Right lobe of liver (tissue), 6 donors: ENCODE measurements at regions not wholly inside any gene's neighbourhood (a gene's known extent, or its start where the extent isn't known, plus 50 kb on each side); places are given as distances from the start of the nearest gene placed in this dataset.

Source experiments
- ATAC-seq, 4 donors: fragments of 200-7000 bp; cut with Tn5 transposase; one replicate each; pipeline ENCODE4 v1.9.1; 2020; ENCODE audit warnings: mild to moderate bottlenecking in 4 of 4, moderate library complexity in 4 of 4
- DNase-seq, 3 donors: peaks; one replicate each; pipeline ENCODE4 v3.0.0-alpha.2; 2020
- H3K27ac ChIP-seq, 3 donors: fragments of 200-600 bp; one replicate each; pipeline ENCODE4 v1.8.0; 2022
- H3K27me3 ChIP-seq, 2 donors: fragments of 200-600 bp; one replicate each; pipeline ENCODE4 v1.8.0; 2022
- H3K36me3 ChIP-seq, 4 donors: fragments of 200-600 bp; sonication (generic) in 1 of 4; one replicate each; pipeline versions ENCODE4 v1.5.1 to v1.8.0; 2017 to 2022; ENCODE audit warnings: control low read depth in 1 of 4
- H3K4me1 ChIP-seq, 4 donors: fragments of 200-600 bp; sonication (generic) in 1 of 4; one replicate each; pipeline versions ENCODE4 v1.5.1 to v1.8.0; 2017 to 2022; ENCODE audit warnings: control low read depth in 1 of 4
- H3K4me3 ChIP-seq, 3 donors: fragments of 200-600 bp; one replicate each; pipeline ENCODE4 v1.8.0; 2022
- H3K9me3 ChIP-seq, 4 donors: fragments of 200-600 bp; sonication (generic) in 1 of 4; one replicate each; pipeline versions ENCODE4 v1.5.1 to v1.8.0; 2017 to 2022; ENCODE audit warnings: control low read depth in 1 of 4
- CTCF ChIP-seq, 4 donors: fragments of 200-600 bp in 3 of 4; fragments of 450-650 bp in 1 of 4; IDR thresholded peaks; one replicate each; pipeline versions ENCODE4 v1.5.1 to v1.8.0; 2016 to 2022; ENCODE audit warnings: antibody characterized with exemption in 4 of 4, mild to moderate bottlenecking in 2 of 4
- POLR2A ChIP-seq: fragments of 450-650 bp; IDR thresholded peaks from one replicate; pipeline ENCODE4 v1.6.1; 2017; ENCODE audit warnings: antibody characterized with exemption, mild to moderate bottlenecking
- WGBS: methylation state at CpG from one replicate; pipeline ENCODE4 v1.1.6; 2018; ENCODE audit warnings: low coverage, low lambda C conversion rate; ENCODE audit not compliant: insufficient coverage; ENCODE audit errors: missing lambda C conversion rate; 5-methylcytosine and 5-hydroxymethylcytosine counted together
- intact Hi-C, 2 donors: fragments of 100-400 bp; cut with DNase I; formaldehyde crosslinking; loops; one replicate each; pipeline versions ENCODE4 v1.11.2 to v1.14.1; 2022
- donor health status: DM: no; HTN: yes; CAD: no.
- donor health status: DM: no; HTN: no; CAD: no.
- donor health status: DM: no; HTN: no; CAD: no.
- donor health status: DM: no; HTN: yes; CAD: no.
- donor health status: DM: no; HTN: yes; CAD: no.

DNA sequence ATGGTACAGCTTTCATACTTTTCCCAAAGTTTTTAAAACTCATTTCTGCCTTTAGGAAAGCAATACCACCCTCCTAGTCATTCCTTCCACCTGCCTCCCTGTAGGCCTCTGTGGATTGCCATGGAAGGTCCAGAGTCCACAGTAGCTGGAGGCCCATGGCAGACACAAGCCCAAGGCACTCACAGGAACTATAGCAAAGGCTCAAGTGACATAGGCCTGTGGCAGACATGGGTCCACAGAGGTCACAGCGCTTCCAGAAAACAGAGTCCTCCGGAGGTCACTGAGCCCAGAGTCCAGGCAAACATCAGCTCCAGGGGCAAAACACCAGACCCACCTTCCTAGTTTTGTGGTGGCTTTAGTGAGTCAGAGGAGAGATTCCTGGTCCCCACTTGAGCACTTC, 147.6 kb upstream of the ATP6AP2 start:
- intact Hi-C loops: no loop called here
- DNase-seq: no peak
- no peaks in the 10 kb centered on the region for H3K9me3 ChIP-seq
- H3K27ac ChIP-seq: no peak overlapping the region
- no peaks in the 10 kb centered on the region for H3K36me3 ChIP-seq
- 69% methylated on average over 2 of the region's 2 CpGs for WGBS
- no peaks in the 10 kb centered on the region for H3K27me3 ChIP-seq
- no peak for TF ChIP-seq POLR2A
- TF ChIP-seq CTCF (IDR thresholded peaks at IDR 0.05): no peak
- no peak for ATAC-seq
- no peak overlapping the region for H3K4me3 ChIP-seq
- H3K4me1 ChIP-seq: no peaks in the 10 kb centered on the region

DNA sequence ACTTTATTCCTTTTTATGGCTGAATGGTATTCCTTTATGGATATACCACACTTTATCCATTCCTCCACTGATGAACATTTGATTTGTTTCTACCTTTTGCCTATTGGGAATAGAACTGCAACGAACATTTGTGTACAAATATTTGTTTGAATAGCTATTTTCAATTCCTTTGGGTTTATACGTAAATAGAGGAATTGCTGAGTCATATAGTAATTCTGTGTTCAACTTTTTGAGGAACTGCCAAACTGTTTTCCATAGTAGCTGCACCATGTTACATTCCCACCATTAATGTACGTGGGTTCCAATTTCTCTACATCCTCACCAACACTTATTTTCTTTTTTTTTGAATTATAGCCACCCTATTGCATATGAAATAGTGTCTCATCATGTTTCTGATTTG, 156.5 kb upstream of the ATP6AP2 start:
- intact Hi-C loops: no loop called here
- 48% methylated on average over 3 of the region's 3 CpGs for WGBS
- Histone ChIP-seq H3K4me1 (no peaks in the 10 kb centered on the region), H3K9me3 (no peaks in the 10 kb centered on the region), H3K4me3 (no peak overlapping the region), H3K27me3 (no peaks in the 10 kb centered on the region), H3K27ac (no peak overlapping the region), H3K36me3 (no peaks in the 10 kb centered on the region)
- ATAC-seq (no peak), DNase-seq (no peak)
- TF ChIP-seq POLR2A (no peak), CTCF (IDR thresholded peaks at IDR 0.05) (no peak)

- WGBS: 63% methylated on average over 3 of the region's 3 CpGs
- Histone ChIP-seq H3K36me3 (no peaks in the 10 kb centered on the region), H3K4me1 (no peaks in the 10 kb centered on the region), H3K27me3 (no peaks in the 10 kb centered on the region), H3K4me3 (no peak overlapping the region), H3K9me3 (no peaks in the 10 kb centered on the region), H3K27ac (no peak overlapping the region)
- intact Hi-C loops: no loop called here
- ATAC-seq (no peak), DNase-seq (no peak)
- no peak for TF ChIP-seq POLR2A
- no peak for TF ChIP-seq CTCF (IDR thresholded peaks at IDR 0.05)
Measured at GRCh38 chrX:40423299-40423698, 157.5 kb upstream of the ATP6AP2 start.

DNA sequence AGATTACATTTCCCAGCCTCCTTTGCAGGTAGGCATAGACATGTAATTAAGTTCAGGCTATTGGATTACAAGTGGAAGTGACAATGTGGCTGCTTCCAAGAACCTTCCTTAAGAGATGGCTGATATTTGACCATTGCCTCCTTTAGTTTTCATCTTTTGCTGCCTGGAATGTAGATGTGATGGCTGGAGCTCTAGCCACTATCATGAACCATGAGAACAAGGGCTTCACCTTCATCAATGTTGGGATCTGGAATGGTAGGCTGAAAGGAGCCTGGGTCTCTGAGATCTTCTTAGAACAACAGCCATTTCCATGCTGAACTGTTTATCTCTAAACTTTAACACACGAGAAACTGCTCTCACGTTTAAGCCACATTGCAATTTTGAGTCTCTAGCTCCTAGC, 158.7 kb upstream of the ATP6AP2 start:
- no peaks in the 10 kb centered on the region for H3K27me3 ChIP-seq
- WGBS: 60% methylated on average over 2 of the region's 2 CpGs

More for the DNA sequence above, 158.7 kb upstream of the ATP6AP2 start:
- intact Hi-C loops: no loop called here
- no peak for TF ChIP-seq POLR2A
- TF ChIP-seq CTCF (IDR thresholded peaks at IDR 0.05): no peak
- Histone ChIP-seq H3K9me3 (no peaks in the 10 kb centered on the region), H3K4me1 (no peaks in the 10 kb centered on the region), H3K27ac (no peak overlapping the region), H3K4me3 (no peak overlapping the region), H3K36me3 (no peaks in the 10 kb centered on the region)
- no peak for DNase-seq
- no peak for ATAC-seq
